GDM1 (cell line): ENCODE measurements at regions not wholly inside any gene's neighbourhood (a gene's known extent, or its start where the extent isn't known, plus 50 kb on each side); places are given as distances from the start of the nearest gene placed in this dataset.
"Not testable (repeated sequence)": the region's sequence is repeated elsewhere in the genome, so short reads cannot be mapped to it uniquely, and the experiment has no call there.

Experiments used
- DNase-seq: peaks from one replicate; lab custom pipeline; 2025; lab: John Stamatoyannopoulos, UW

DNA sequence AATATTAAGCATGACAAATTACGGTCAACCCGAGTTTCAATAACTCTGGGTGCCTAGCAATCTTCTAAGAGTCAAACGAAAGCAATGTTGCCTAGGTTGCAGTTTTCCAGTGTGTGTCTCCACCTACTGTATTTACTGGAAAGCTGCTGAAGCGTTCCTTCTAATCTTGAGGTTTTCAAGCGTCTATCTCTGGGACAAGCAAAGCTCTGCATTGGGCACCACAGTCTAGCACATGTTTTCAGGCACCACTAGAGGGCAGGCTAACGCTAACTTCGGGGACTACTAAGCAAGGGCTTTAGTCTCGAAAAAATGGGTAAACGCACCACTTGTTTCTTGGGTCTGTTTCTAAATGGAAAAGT is 82.7 kb upstream of the KIF2A start:
- DNase-seq: not testable (repeated sequence)

DNA sequence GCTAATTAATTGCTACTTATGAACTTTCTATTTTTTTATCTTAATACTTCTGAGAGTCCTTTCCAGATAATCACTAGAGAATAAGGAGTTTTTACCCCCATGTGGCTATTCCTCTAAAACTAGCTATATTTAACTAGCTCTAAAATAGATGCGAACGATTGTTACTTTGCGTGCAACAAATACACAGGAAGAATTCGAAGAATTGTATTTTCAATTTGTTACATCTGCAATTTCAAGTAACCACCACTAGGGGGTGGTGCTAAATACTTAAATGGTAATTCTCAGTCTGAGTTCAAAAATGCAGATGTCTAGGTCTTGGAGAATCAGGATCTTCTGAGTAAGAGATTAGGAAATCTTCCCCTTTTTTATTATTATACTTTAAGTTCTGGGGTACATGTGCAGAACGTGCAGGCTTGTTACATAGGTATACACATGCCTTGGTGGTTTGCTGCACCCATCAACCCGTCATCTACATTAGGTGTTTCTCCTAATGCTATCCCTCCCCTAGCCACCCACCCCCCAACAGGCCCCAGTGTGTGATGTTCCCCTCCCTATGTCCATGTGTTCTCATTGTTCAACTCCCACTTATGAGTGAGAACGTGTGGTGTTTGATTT is 80.9 kb upstream of the KIF2A start:
- not testable (repeated sequence) for DNase-seq

DNA sequence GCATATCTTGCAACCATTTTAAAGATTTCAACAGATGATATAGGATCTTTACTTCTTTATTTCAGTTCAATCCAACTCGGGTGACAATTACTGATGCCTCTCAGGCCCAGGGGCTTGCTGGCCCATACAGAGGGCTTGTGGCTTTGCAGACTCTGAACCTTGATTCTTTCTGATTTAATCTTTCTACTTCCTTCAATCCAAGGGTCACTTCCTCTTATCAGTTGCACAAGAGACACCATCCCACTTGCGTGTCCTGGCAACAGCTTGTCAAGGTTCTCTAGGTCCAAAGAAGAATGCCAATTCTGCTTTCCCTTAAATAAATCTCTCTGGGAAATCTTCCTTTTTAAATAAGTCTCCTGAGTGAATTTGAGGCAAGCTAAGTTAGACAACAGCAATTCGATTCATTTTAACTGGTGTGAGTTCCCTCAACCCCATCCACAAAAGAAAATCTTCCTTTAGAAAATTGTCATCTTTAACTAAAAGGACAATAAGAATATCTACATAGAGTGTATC is 75.1 kb upstream of the KIF2A start:
- DNase-seq: not testable (repeated sequence)

DNA sequence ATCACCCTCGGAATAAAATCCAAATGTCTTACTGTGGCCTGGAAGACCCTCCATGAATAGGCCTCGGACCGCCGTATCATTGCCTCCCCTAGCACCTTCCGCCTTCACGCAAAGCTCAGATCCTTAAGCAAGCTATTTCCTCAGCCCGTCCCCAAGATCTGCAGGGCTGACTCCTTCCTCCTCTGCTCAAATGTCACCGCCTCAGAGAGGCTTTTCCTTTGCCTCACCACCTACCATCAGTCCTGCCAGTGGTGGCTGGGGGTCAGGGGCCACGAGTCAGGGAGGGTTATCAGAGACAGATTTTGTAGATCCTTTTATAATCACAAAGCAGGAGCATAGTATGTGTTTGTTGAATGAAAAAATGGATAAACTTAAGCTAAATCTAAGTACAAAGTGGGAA is 74.4 kb upstream of the KIF2A start:
- DNase-seq: no peak

DNA sequence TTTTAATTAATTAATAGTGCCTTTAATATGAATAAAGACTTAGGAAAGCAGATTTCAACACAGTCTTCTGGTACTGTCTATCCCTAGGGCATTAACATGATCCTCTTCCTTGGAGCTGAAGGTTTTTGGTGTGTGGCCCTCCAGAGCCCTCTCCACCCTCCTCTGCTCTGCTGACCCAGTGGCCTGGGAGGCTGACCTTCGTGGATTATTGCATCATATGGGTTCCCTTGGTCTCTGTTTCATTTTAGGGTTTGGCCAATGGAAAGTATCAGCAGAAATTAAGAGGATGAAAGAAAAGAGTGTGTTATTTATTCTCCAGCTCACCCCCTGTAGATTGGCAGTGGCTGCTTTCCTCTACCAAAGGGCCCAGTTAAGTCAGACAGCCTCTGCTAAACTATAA is 73.8 kb upstream of the KIF2A start:
- not testable (repeated sequence) for DNase-seq

DNA sequence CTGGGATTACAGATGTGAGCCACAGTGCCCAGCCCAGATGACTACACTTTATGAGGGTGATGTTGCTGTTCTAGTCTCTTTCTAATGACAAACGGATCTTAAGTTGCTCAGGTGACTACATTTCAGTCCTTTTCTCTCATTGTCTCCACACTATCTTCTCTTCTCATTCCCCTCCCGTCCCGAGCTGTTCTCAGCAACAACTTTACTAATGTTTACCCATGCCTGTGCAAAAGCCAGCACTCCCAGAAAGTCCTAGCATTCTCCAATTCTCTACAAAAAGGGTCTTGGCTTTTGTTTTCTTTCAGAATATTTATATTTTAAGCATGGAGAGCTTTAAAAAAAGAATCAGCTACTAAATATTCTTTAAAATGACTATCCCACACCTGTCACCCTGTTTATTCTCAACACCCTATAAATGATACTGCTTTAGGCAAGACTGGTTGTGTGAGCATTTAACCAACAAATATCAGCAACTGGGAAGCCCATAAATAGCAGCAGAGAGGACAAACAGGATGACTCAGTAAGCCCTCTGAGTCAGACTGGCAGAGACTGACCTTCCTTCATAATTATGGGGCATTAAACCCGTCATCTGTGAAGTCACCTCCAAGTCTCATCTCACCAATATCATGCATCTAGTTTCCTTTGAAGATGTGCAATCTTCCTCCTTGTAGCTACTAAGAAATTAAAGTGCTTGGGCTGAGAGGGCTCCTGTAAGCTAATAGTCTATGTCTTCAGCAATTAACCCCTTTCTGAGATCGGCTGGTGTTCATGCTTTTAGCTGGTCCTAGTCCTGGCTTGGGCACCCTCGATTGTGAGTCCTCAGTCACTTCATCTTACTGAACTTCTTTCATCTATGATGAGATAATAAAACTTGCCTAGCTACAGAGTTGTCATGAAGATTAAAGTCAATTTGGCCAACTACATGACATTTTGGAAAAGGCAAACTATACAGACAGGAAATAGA is 72.6 kb upstream of the KIF2A start:
- not testable (repeated sequence) for DNase-seq

DNA sequence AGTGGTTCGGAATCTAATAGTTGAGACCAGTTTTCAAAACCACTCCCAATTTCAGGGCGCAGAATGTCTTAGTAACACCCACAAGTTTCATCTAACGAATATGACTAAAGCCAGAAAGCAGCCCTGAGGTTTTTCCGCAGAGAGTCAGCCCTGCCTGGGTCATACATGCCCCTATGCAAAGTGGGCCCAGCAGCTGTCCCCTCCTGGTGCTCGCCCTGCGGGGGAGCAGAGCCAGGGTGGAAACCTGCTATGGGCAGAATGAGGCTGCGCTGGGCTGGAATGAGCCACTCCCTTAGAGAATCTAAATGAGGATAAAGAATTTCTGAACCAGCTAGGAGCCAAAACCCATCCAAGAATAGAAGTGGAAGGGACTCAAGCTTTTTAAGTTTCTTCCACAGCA is 69.4 kb upstream of the KIF2A start:
- not testable (repeated sequence) for DNase-seq

DNA sequence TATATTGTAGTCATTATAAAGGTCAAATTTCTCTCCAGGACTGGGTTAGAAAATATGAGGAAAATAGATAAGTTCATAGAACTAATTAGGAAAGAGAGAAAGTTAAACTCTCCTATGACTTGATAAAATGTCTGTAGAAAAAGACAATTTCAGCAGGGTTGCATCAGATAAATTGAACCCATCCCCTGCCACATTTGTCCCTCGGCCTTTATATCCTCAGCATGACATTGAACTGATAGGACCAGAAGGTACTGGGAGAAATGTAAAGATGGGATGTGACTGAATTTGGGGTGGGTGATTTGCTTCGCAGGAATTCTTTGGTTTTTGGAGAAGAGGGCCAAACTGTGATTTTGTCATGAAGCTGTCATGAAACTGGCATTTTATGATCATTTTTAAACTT is 68.1 kb upstream of the KIF2A start:
- DNase-seq: not testable (repeated sequence)

DNA sequence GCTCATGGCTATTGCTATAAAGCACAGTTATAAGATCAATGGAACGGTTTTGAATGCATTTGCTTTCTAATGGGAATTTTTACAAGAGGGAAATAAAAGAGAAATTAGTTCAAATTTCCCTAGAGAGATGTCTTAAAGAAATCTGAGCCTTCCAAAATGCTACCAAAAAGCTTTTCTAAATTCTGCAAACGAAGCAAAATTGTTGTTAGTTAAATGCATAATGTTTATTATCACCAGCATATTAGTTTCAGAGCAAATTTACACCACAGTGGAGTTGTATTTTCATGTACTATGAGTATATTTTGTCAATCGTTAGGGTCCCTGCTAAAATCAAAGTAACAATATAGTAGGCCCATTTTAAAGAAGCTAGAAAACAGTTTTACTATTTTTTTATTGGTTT is 67.4 kb upstream of the KIF2A start:
- DNase-seq: not testable (repeated sequence)

DNA sequence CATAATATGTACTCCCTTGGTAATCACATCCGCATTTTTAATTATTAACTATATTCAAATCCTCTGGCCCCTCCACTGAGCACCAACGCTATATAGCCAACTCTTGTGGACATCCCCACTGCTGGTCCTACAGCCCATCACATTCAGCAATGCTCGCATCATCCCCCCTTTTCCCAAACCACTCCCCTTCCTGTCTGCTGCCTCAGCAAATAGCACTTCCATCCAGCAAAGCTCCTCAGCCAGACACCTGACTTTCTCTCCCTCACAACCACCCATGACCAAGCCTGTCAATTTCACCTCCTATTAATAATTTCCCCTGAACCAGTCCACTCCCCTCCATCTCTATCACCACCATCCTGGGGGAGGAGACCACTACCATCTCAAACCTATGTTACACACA is 65.5 kb upstream of the KIF2A start:
- DNase-seq: not testable (repeated sequence)

DNA sequence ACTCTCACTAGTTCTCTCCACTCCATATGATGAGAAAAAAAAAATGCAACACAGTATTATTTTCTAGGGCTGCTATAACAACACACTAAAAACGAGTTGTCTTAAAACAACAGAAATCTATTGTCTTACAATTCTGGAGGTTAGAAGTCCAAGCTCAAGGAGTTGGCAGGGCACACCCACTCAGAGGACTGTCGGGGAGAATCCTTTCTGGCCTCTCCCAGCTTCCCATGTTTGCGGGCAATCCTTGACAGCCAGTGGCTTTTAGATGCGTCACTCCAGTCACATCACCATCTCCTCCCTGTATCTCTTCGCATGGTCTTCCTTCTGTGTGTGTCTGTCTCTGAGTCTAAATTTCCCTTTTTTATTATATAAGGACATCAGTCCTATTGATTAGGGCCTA is 64.0 kb upstream of the KIF2A start:
- not testable (repeated sequence) for DNase-seq

DNA sequence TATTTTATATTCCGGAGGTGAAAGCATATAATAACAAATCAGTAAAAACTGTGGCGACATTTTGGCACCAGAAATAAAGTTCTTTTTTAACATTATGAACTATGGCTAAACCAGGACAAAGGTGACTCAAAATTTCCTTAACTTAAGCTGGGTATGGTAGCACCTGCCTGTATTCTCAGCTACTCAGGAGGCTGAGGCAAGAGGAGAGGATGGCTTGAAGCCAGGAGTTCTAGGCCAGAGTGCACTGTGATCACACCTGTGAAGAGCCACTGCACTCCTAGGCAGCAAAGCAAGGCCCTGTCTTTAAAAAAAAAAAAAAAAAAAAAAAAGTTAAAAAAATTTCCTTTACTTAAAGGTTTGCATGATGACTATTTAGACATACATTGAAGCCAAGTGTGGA is 63.0 kb upstream of the KIF2A start:
- DNase-seq: not testable (repeated sequence)

DNA sequence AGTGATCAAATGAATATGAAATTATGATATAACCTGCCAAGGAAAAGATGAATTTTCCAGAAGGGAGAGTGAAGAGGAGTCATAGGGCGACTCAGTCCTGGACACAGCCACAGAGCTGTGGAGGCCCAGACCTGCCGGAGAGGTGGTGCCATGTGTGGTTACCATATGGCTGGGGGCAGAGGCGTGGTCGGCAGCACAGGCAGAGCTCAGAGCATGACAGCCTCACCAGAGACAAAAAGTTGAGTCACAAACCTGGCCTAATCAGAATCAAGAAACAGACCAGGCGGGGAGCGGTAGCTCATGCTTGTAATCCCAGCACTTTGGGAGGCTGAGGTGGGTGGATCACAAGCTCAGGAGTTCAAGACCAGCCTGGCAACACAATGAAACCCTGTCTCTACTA is 57.8 kb upstream of the KIF2A start:
- not testable (repeated sequence) for DNase-seq

DNA sequence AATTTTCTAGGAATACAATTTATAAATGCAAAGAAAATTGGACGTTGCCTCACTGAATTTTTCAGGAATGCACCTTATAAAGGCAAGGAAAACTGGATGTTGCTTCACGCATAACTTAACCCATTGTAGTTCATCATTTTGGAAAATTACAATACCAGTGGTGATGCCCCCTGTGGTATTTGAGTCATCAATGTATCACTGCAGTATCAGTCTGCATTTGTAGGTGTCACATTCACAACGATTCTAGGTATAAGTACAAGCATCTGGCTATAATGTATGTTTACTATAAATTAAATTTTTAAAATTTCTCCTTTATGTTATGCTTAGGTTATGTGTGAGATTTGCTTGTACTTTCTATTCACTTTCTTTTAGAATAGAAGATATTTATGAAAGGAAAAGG is 55.9 kb upstream of the KIF2A start:
- DNase-seq: not testable (repeated sequence)

DNA sequence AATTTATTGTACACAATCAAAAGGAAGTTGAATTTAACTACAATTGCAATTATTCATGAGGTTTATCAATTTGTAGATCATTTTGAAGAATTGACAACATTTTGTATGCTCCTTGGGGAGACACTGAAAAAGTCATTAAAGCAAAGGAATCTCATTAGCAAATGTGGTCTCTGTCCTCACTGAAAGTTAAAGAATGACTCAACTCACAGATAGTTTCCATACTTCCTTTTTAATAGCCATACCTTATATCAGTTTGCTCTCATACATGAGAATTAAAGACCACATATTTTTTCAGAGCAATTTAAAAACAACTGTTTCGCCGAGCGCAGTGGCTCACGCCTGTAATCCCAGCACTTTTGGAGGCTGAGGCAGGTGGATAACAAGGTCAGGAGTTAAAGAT is 55.1 kb upstream of the KIF2A start:
- DNase-seq: not testable (repeated sequence)

DNA sequence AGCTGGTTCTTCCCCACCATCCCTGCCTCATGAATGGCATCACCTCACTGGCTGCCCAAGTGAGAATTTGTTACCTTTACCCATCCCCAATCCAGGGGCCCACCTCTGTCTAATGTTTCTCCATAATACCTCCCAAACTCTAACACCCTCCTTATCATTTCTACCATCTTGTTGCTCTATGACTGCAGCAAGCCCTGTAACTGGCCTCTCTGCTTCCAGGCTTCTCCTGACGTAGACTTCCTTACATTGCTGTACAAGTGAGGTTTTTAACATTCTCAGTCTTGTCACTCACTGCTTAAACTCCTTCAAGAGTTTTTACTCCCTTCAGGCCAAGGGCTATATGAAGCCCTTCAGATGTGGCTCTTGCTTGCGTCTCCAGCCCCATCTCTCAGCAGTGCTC is 53.5 kb upstream of the KIF2A start:
- not testable (repeated sequence) for DNase-seq

DNA sequence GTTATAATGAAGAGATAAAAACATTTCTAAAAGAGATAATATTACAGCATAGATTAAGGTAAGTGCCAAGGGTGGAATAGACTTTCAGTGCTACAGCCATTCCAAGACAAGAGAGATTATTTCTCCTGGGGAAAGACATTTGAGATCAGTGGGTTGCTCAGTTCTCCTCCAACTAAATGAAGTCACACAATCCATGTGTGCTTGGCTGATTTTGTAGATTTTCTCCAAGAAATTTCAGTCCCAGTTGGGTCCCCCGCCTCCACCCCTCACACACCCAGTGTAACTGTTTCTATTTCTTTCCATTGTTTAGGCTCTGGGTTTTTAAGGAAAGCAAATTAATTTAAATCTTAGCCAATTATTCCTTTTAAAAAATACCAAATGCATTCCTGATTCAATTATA is 50.5 kb upstream of the KIF2A start:
- DNase-seq: not testable (repeated sequence)

DNA sequence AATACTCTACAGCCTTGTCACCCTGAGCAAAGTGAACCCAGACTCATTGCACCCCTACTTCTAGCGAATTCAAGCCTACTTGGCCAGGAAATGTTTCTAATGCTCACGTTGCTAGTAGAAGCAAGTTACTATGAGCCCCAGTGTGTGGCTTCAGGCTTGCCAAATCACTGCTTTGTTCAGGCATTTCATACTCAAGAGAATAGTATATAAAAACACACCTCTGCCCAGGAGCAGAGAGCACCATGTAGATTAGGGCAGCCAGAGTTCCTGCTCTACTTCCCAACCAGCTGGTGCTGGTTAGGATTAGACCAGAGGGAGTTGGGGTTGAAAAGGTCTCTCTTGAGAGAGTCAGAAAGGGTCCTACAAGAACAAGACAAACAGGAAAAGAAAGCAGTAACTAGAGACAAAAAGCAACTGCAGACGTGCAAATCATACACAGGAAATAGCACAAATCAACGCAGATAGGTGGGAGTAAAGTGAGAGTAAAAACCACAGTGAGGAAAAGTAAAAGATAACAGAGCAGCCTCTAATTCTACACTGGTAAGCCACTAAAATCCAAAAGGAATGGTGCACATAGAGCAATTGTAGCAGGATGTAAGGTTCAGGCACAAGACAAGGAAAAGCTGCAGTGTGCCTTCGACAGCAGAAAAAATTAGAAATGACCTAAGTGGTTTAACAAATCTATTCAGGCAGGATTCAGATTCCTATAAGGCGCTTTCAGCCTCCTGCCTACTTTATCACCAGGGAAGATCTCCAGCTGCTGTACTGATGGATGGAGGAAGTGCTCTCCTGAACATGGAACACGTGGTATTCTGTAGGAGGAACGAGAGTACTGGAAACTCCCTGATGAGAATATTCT is 49.6 kb upstream of the KIF2A start:
- DNase-seq: no peak
